ENCODE measurements at regions not wholly inside any gene's neighbourhood (a gene's known extent, or its start where the extent isn't known, plus 50 kb on each side); places are given as distances from the start of the nearest gene placed in this dataset.

GRCh38 chr11:15716550-15716949 is 601.8 kb downstream of the INSC start:
- FAIRE-seq = no peak
- DNase-seq (ENCODE audit: low spot score in 2 of 2) = no peak

GRCh38 chr11:15720460-15720859 is 605.7 kb downstream of the INSC start:
- FAIRE-seq = no peak
- DNase-seq (ENCODE audit: low spot score in 2 of 2) = no peak

GRCh38 chr11:15723966-15724365 is 609.2 kb downstream of the INSC start:
- FAIRE-seq (no peak), DNase-seq (ENCODE audit: low spot score in 2 of 2) (no peak)

GRCh38 chr11:15724601-15725000 is 609.9 kb downstream of the INSC start:
- no peak for DNase-seq (ENCODE audit: low spot score in 2 of 2)
- FAIRE-seq = no peak

- DNase-seq (ENCODE audit: low spot score in 2 of 2) (no peak), FAIRE-seq (no peak)
These were observed 610.5 kb downstream of the INSC start for GRCh38 chr11:15725246-15725645.

- DNase-seq (ENCODE audit: low spot score in 2 of 2) (no peak), FAIRE-seq (no peak)
These were observed 611.6 kb downstream of the INSC start for GRCh38 chr11:15726221-15726746.

DNA sequence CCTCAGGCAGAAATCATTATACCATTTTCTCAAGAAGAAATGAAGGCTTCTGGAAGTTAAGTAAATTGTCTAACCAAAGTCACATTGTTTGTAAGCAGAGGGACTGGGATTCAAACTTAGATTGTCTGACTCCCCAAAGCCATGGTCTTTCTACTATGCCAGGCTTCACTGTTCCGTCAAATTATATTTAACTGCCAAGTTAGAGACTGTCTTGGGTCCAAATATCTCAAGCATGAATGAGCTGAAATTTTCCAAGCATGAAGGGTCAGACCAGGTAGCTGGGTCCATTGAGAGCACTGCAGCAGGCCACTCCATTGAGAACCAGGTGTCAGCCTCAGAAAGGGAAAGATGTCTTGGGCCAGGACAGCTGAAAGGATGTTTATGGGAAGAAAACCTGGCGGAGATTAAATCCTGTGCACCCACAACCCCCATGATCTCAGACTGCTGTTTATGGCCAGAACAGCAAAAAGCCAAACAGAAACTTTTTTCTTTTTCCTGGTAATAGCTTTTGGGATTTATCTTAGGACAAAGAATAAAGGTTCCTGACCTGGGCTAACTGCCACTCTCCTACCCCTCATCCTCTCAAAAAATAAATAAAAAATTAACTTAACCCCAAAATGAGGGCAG is 612.3 kb downstream of the INSC start:
- DNase-seq (ENCODE audit: low spot score in 2 of 2) (no peak), FAIRE-seq (no peak)

GRCh38 chr11:15727520-15727914 is 612.8 kb downstream of the INSC start:
- no peak for DNase-seq (ENCODE audit: low spot score in 2 of 2)
- no peak for FAIRE-seq

GRCh38 chr11:15728207-15728606 is 613.5 kb downstream of the INSC start:
- FAIRE-seq (no peak), DNase-seq (ENCODE audit: low spot score in 2 of 2) (no peak)

DNA sequence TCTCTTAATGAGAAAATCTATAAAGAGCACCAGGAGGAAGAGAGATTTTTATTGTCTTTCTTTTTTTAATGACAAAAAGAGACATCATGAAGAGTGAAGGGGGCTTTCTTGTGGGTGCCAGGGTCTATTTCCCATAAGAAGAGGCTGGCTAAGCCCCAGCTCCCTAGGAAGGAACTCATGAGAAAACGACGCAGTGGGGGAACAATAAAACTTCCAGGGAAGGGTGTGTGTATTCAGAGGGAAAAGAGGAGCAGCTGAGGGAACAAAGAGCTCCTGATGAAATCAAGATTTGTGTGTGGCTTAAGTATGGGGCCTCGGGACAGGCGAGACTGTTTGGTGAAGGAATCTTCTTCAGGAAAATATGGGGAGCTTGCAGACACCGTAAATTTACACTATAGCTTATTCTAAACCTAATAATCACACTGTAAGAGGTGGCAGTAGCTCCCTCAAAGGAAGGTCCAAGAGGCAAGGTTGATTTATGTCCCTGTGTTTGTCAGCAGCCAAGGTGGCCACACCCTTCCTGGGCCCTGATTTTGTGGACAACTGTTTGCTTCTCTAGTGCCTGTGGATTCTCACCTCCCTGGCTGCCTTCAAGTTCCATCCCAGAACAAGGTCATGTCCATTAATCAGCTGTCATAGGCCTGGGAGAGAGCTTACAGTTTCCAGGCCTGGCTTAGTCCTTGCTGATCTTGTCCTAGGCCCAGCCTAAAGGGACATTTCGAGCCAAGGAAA is 615.7 kb downstream of the INSC start:
- FAIRE-seq (no peak), DNase-seq (ENCODE audit: low spot score in 2 of 2) (no peak)

DNA sequence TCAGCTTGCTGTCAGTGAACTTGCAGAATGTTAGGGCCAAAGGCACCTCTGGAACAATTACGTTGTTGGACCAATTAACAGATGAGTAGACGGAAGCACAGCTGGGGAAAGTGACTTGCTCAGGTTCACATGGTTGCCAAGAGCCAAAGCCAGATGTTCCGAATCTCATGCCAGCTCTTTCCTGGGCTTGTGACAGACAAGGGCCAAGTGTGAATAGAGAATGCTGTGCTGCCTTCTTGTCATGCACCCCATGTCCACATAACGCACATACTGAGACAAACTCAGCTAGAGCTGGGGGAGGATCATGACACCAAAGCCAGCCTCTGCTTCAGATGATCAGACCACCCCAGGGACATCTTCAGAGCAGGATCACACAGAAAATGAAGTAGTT is 616.3 kb downstream of the INSC start:
- DNase-seq (ENCODE audit: low spot score in 2 of 2) (no peak), FAIRE-seq (no peak)

- FAIRE-seq (no peak), DNase-seq (ENCODE audit: low spot score in 2 of 2) (no peak)
These were observed 620.6 kb downstream of the SOX6 start for GRCh38 chr11:15735706-15736105.

- DNase-seq (ENCODE audit: low spot score in 2 of 2) (no peak), FAIRE-seq (no peak)
These were observed 619.0 kb downstream of the SOX6 start for GRCh38 chr11:15737320-15737719.

DNA sequence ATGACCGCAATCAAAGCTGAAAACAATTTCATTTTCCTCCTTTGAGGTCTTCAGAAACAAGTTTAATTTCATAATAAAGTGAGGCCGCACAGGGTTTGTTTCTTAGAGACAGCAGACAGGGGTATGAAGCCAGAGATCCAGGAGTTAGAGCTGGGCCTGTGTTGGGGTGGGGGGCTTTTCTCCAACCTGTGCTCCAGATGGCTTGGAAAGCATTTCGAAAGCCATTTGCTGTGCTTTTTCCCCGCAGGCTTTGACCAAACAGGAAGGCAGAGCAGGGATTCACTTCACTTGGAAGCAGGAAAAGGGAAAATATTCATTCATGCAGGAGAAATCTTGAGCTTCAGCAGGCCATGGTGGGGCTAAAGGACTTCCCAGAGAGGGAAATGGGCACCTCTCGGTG is 617.4 kb downstream of the SOX6 start:
- DNase-seq (ENCODE audit: low spot score in 2 of 2) = no peak
- FAIRE-seq = no peak

- peak in 1 of 2 donors; percentile 12 for DNase-seq (ENCODE audit: low spot score in 2 of 2)
- no peak for FAIRE-seq
These were observed 613.5 kb downstream of the SOX6 start for GRCh38 chr11:15742626-15743519.

DNA sequence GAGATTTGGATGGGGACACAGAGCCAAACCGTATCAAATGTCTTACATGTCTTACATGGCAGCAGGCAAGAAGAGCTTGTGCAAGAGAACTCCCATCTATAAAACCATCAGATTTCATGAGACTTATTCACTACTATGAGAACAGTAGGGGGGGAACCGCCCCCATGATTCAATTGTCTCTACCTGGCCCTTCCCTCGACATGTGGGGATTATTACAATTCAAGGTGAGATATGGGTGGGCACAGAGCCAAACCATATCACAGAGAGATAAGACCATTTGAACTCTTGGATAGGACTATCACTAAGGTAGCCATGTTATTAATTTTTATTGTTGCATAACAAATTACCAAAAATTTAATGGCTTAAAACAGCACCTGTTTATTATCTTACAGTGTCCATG is 611.7 kb downstream of the SOX6 start:
- FAIRE-seq = no peak
- no peak for DNase-seq (ENCODE audit: low spot score in 2 of 2)

DNA sequence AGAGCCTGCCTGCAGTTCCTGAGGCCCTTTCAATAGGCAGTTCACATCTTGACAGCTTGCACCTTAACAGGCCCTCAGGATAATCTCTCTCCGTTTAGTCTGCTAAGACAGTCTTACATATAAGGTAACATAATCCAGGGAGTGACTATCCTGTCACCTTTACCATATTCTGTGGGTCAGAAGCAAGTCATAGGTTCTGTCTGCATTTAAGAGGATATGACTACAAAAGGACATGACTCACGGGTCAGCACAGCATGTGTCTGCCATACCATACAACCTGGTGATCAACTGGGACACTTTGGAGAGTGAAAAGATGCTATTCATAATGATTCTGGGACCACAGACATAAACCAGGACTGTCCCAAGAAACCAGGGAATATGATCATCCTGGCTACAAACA is 611.1 kb downstream of the SOX6 start:
- no peak for DNase-seq (ENCODE audit: low spot score in 2 of 2)
- no peak for FAIRE-seq

DNA sequence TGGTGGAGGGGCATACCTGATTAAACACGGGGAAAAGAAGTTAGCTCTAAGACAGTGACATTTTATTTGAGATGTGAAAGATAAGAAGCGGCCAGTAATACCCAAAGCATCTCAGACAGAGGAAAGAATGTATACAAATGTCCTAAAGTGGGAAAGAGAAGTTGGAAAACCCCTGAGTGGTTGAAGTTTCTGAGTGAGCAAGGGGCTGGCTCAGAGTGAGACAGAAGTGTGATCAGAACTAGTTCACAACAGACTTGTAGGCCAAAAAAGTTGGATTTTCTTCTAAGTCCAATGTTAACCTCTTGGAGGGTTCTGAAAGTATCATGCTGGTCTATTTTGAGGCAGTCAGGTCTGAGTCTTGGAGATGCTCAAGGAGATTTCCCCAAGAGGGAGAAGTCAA is 608.7 kb downstream of the SOX6 start:
- FAIRE-seq (no peak), DNase-seq (ENCODE audit: low spot score in 2 of 2) (no peak)

- DNase-seq (ENCODE audit: low spot score in 2 of 2) = no peak
- no peak for FAIRE-seq
These were observed 608.2 kb downstream of the SOX6 start for GRCh38 chr11:15748132-15748531.

- FAIRE-seq (no peak), DNase-seq (ENCODE audit: low spot score in 2 of 2) (no peak)
These were observed 607.6 kb downstream of the SOX6 start for GRCh38 chr11:15748741-15749140.
